WERI-Rb-1 (cell line): ENCODE measurements at regions not wholly inside any gene's neighbourhood (a gene's known extent, or its start where the extent isn't known, plus 50 kb on each side); places are given as distances from the start of the nearest gene placed in this dataset.

Experiments
- DNase-seq: peaks from one replicate; pipeline ENCODE4 v3.0.0-alpha.2; 2020
- H3K27ac ChIP-seq: fragments of 250-450 bp; sonication (Bioruptor Pico); 2 replicates; pipeline ENCODE4 v1.5.1; 2020; ENCODE audit warnings: mild to moderate bottlenecking, moderate library complexity
- H3K27me3 ChIP-seq: fragments of 250-450 bp; sonication (Bioruptor Pico); 2 replicates; pipeline ENCODE4 v1.5.1; 2021; ENCODE audit warnings: mild to moderate bottlenecking, low read depth, moderate library complexity; ENCODE audit not compliant: insufficient read depth, severe bottlenecking
- H3K36me3 ChIP-seq: fragments of 250-450 bp; sonication (Bioruptor Pico); 2 replicates; pipeline ENCODE4 v1.5.1; 2020; ENCODE audit warnings: mild to moderate bottlenecking, moderate library complexity
- H3K4me3 ChIP-seq: 2 replicates; pipeline ENCODE4 v1.5.1; 2011; ENCODE audit warnings: low read depth, mild to moderate bottlenecking, control low read depth, low read length
- H3K9me3 ChIP-seq: fragments of 250-450 bp; sonication (Bioruptor Pico); 2 replicates; pipeline ENCODE4 v1.5.1; 2021; ENCODE audit warnings: mild to moderate bottlenecking, moderate library complexity; ENCODE audit not compliant: severe bottlenecking
- CTCF ChIP-seq: IDR thresholded peaks from 2 replicates; pipeline ENCODE4 v1.5.1; 2011; ENCODE audit warnings: low read depth, mild to moderate bottlenecking, control low read depth, inconsistent platforms, low read length

- DNase-seq, result no peak
- no peaks in the 10 kb centered on the region for H3K36me3 ChIP-seq
- H3K9me3 ChIP-seq, result no peaks in the 10 kb centered on the region
- H3K4me3 ChIP-seq, result no peak overlapping the region
- H3K27me3 ChIP-seq, result no peaks in the 10 kb centered on the region
- TF ChIP-seq CTCF, result no peak
- H3K27ac ChIP-seq, result no peak overlapping the region
These were observed 365.6 kb upstream of the ADGRL2 start for GRCh38 chr1:81435175-81435574.

- Histone ChIP-seq H3K36me3 (no peaks in the 10 kb centered on the region), H3K27ac (no peak overlapping the region), H3K27me3 (no peaks in the 10 kb centered on the region), H3K9me3 (no peaks in the 10 kb centered on the region), H3K4me3 (no peak overlapping the region)
- TF ChIP-seq CTCF, result no peak
- no peak for DNase-seq
These were observed 367.1 kb upstream of the ADGRL2 start for GRCh38 chr1:81433676-81434075.

- Histone ChIP-seq H3K9me3 (no peaks in the 10 kb centered on the region), H3K36me3 (no peaks in the 10 kb centered on the region), H3K27ac (no peak overlapping the region), H3K4me3 (no peak overlapping the region), H3K27me3 (no peaks in the 10 kb centered on the region)
- DNase-seq, result no peak
- TF ChIP-seq CTCF, result no peak
These were observed 368.1 kb upstream of the ADGRL2 start for GRCh38 chr1:81432654-81433109.

- no peak for DNase-seq
- H3K27ac ChIP-seq, result no peak overlapping the region
- no peak for TF ChIP-seq CTCF
- H3K27me3 ChIP-seq, result no peaks in the 10 kb centered on the region
- H3K36me3 ChIP-seq, result no peaks in the 10 kb centered on the region
- no peak overlapping the region for H3K4me3 ChIP-seq
- H3K9me3 ChIP-seq, result no peaks in the 10 kb centered on the region
These were observed 368.7 kb upstream of the ADGRL2 start for GRCh38 chr1:81432059-81432458.

GRCh38 chr1:81431624-81432000 is 369.1 kb upstream of the ADGRL2 start:
- H3K9me3 ChIP-seq, result no peaks in the 10 kb centered on the region
- no peak overlapping the region for H3K27ac ChIP-seq
- DNase-seq, result no peak
- TF ChIP-seq CTCF, result no peak
- no peak overlapping the region for H3K4me3 ChIP-seq
- no peaks in the 10 kb centered on the region for H3K27me3 ChIP-seq
- no peaks in the 10 kb centered on the region for H3K36me3 ChIP-seq

GRCh38 chr1:81430955-81431623 is 369.6 kb upstream of the ADGRL2 start:
- Histone ChIP-seq H3K36me3 (no peaks in the 10 kb centered on the region), H3K9me3 (no peaks in the 10 kb centered on the region), H3K27ac (no peak overlapping the region), H3K27me3 (no peaks in the 10 kb centered on the region), H3K4me3 (no peak overlapping the region)
- TF ChIP-seq CTCF, result no peak
- no peak for DNase-seq
